ENCODE measurements at regions not wholly inside any gene's neighbourhood (a gene's known extent, or its start where the extent isn't known, plus 50 kb on each side); places are given as distances from the start of the nearest gene placed in this dataset.

DNA sequence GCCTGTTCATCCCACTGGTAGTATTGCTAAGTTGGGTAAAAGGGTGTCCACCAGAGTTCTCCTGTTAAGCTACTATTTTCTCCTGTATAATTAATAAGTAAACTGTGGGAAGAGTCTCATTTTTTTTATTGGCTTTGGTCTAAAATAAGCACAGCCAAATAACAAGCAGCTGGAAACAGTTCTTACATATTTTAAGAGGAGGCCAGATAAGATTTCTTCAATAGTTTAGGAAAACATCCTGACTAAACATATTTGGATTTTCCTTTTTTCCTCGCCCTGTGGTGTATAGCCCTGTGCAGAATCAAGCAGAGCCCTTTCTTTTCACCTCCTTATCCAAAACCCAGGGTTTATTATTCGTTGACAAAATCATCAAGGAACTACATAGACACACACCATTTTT is 122.2 kb upstream of the ZNF608 start:
- 53% methylated on average over 2 of the region's 2 CpGs for WGBS
- Histone ChIP-seq H3K36me3 (no peaks in the 10 kb centered on the region), H3K27ac (no peak overlapping the region), H3K27me3 (no peaks in the 10 kb centered on the region), H3K9me3 (no peaks in the 10 kb centered on the region), H3K4me3 (no peak overlapping the region), H3K4me1 (peaks cover 17% of the 10 kb centered on the region)
- no peak for DNase-seq (ENCODE audit: low spot score in 2 of 2)
- TF ChIP-seq EP300 (IDR thresholded peaks at IDR 0.05) (no peak), POLR2AphosphoS5 (IDR thresholded peaks at IDR 0.05) (no peak)

DNA sequence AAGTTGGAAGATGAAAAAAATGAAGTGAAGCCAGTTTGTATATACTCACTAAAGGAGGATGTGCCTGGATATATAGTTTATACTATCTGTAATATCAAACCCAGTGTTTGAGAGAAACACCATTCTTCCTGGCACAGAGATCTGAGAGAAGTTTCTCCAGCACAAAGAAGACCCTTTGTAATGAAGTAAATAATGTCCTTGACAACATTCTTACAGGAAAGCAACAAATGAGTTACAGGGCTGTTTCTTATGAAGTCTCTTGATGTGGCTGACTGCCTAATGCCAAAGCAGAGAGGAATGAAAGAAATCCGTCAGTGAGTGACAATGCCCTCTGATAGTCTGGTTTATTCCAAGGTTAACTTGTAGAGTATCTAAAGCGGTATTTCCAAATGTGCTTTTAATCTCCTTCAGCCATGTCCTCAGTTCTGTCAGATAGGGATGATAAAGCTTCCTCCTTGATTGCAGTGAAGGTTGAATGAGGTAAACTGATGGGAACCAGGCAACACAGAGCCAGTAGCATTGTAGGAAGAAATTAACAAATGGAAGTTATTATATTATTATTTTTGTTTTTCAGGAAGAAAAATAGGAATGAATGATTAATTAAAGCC is 123.1 kb upstream of the ZNF608 start:
- no peak overlapping the region for H3K4me3 ChIP-seq
- no peak overlapping the region for H3K27ac ChIP-seq
- WGBS = 39% methylated on average over 2 of the region's 2 CpGs
- peaks cover 17% of the 10 kb centered on the region for H3K4me1 ChIP-seq
- H3K36me3 ChIP-seq = no peaks in the 10 kb centered on the region
- H3K9me3 ChIP-seq = no peaks in the 10 kb centered on the region
- DNase-seq (ENCODE audit: low spot score in 2 of 2) = no peak
- no peaks in the 10 kb centered on the region for H3K27me3 ChIP-seq
- TF ChIP-seq EP300 (IDR thresholded peaks at IDR 0.05) (no peak), POLR2AphosphoS5 (IDR thresholded peaks at IDR 0.05) (no peak), POLR2A (IDR thresholded peaks at IDR 0.05) (no peak)
- TF ChIP-seq, protein P1, sequence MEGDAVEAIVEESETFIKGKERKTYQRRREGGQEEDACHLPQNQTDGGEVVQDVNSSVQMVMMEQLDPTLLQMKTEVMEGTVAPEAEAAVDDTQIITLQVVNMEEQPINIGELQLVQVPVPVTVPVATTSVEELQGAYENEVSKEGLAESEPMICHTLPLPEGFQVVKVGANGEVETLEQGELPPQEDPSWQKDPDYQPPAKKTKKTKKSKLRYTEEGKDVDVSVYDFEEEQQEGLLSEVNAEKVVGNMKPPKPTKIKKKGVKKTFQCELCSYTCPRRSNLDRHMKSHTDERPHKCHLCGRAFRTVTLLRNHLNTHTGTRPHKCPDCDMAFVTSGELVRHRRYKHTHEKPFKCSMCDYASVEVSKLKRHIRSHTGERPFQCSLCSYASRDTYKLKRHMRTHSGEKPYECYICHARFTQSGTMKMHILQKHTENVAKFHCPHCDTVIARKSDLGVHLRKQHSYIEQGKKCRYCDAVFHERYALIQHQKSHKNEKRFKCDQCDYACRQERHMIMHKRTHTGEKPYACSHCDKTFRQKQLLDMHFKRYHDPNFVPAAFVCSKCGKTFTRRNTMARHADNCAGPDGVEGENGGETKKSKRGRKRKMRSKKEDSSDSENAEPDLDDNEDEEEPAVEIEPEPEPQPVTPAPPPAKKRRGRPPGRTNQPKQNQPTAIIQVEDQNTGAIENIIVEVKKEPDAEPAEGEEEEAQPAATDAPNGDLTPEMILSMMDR (IDR thresholded peaks at IDR 0.05) = no peak

DNA sequence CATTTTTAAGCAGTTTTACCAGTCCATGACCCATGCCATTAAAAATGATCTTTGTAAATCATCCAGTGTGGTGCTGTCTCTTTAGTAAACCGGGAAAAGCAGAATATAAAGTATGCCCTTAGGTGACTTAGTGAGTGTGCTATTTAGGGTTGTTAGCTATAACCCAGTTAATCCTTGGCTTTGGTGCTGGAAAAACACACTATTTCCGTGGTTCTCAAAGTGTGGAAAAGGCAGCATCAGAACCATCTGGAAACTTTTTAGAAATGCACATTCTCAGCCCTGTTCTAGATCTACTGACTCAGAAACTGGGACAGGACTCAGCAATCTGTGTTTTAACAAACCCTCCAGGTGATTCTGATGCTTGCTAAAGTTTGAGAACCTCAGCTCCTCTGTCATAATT is 123.6 kb upstream of the ZNF608 start:
- H3K4me1 ChIP-seq = peaks cover 17% of the 10 kb centered on the region
- WGBS = 18% methylated on average over 2 of the region's 2 CpGs
- H3K9me3 ChIP-seq = no peaks in the 10 kb centered on the region
- H3K36me3 ChIP-seq = no peaks in the 10 kb centered on the region
- TF ChIP-seq, protein P1 (IDR thresholded peaks at IDR 0.05) = no peak
- no peak for TF ChIP-seq POLR2AphosphoS5 (IDR thresholded peaks at IDR 0.05)
- TF ChIP-seq POLR2A (IDR thresholded peaks at IDR 0.05) = no peak
- no peak for TF ChIP-seq EP300 (IDR thresholded peaks at IDR 0.05)
- H3K27ac ChIP-seq = no peak overlapping the region
- H3K4me3 ChIP-seq = no peak overlapping the region
- no peaks in the 10 kb centered on the region for H3K27me3 ChIP-seq
- DNase-seq (ENCODE audit: low spot score in 2 of 2) = no peak

DNA sequence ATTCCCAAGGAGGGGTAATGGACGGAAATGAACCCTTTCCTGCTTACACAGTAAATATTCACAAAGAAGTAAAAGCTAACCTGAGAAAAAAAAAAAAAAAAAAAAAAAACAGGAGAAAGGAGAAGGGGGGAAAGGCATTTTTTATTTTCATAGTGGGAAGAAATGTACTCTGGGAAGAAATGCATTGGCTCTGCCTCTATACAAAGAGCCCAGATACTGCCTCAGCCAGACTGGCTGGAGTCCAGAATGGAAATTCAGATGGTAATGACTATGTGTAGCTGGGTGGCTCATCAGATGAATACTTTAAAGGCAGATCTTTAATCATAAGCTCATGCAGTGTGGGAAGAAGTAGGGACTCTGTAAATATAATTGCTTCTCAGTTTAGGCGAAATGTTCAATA is 124.9 kb upstream of the ZNF608 start:
- 89% methylated on average over 2 of the region's 2 CpGs for WGBS
- no peaks in the 10 kb centered on the region for H3K36me3 ChIP-seq
- no peak for DNase-seq (ENCODE audit: low spot score in 2 of 2)

DNA sequence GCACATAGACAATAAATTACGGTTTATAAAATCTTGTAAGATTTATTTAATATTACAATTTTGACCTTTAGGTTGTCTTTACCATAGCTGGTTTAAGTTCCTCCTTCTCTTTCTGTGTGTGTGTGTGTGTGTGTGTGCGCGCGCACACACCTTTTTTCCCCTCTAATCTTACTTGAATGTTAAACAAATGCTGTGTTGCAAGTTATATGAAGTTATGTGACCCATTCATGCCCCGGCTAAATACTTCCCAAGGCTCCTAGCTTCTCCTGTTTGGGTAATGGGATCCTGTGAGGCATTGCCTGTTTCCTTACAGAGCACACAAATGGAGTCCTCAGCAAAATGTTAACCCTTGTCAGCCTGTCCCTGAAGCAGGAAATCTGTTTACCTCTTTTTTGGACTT is 125.6 kb upstream of the ZNF608 start:
- no peak for TF ChIP-seq POLR2A (IDR thresholded peaks at IDR 0.05)
- TF ChIP-seq POLR2AphosphoS5 (IDR thresholded peaks at IDR 0.05) = no peak
- TF ChIP-seq EP300 (IDR thresholded peaks at IDR 0.05) = no peak
- TF ChIP-seq, protein P1 (IDR thresholded peaks at IDR 0.05) = no peak
- Histone ChIP-seq H3K36me3 (no peaks in the 10 kb centered on the region), H3K4me3 (no peak overlapping the region), H3K9me3 (no peaks in the 10 kb centered on the region), H3K27me3 (no peaks in the 10 kb centered on the region), H3K4me1 (peaks cover 11% of the 10 kb centered on the region), H3K27ac (no peak overlapping the region)
- DNase-seq (ENCODE audit: low spot score in 2 of 2) = no peak
- WGBS = 93% methylated on average over 5 of the region's 5 CpGs

More for the DNA sequence above, 124.9 kb upstream of the ZNF608 start:
- Histone ChIP-seq H3K9me3 (no peaks in the 10 kb centered on the region), H3K27me3 (no peaks in the 10 kb centered on the region), H3K27ac (no peak overlapping the region), H3K4me1 (peaks cover 16% of the 10 kb centered on the region), H3K4me3 (no peak overlapping the region)
- TF ChIP-seq POLR2AphosphoS5 (IDR thresholded peaks at IDR 0.05) = no peak
- TF ChIP-seq EP300 (IDR thresholded peaks at IDR 0.05) = no peak
- TF ChIP-seq, protein P1 (IDR thresholded peaks at IDR 0.05) = no peak
- no peak for TF ChIP-seq POLR2A (IDR thresholded peaks at IDR 0.05)

DNA sequence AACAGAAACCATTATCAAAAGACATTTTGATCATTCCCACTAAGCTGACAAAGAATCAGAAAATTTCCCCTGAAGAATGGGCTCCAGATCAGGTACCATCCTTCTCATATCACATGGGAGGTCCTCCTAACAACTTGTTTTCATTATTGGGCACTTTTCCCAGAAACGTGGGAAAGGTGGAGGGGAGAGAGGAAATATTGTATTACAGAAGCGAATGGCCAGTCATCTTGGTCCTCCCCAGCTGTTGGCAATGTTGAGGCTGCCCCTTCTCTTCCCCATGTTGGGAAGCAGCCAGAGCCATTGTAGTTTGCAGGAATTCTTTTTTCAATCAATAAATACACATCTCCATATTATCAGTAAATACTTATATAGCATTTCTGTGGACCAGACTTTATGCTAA is 126.2 kb upstream of the ZNF608 start:
- no peak overlapping the region for H3K4me3 ChIP-seq
- no peaks in the 10 kb centered on the region for H3K36me3 ChIP-seq
- no peak overlapping the region for H3K27ac ChIP-seq
- TF ChIP-seq EP300 (IDR thresholded peaks at IDR 0.05) (no peak), POLR2A (IDR thresholded peaks at IDR 0.05) (no peak), POLR2AphosphoS5 (IDR thresholded peaks at IDR 0.05) (no peak)
- TF ChIP-seq, protein P1 (IDR thresholded peaks at IDR 0.05) = no peak
- H3K4me1 ChIP-seq = peaks cover 11% of the 10 kb centered on the region
- H3K27me3 ChIP-seq = no peaks in the 10 kb centered on the region
- no peaks in the 10 kb centered on the region for H3K9me3 ChIP-seq
- WGBS = 60% methylated on average over 2 of the region's 2 CpGs
- no peak for DNase-seq (ENCODE audit: low spot score in 2 of 2)

Data from suprapubic skin (tissue), 4 donors.